NCI-H2171 treated with DMSO at 0.1 percent for 48 hours (cell line): ENCODE measurements at regions not wholly inside any gene's neighbourhood (a gene's known extent, or its start where the extent isn't known, plus 50 kb on each side); places are given as distances from the start of the nearest gene placed in this dataset.

ENCODE experiments used
- DNase-seq: peaks from one replicate; lab custom pipeline; 2025; lab: John Stamatoyannopoulos, UW

- DNase-seq: no peak
Observed at GRCh38 chr3:181859518-181859917, 147.8 kb downstream of the SOX2 start.

- DNase-seq: no peak
Observed at GRCh38 chr3:181860235-181860634, 148.5 kb downstream of the SOX2 start.

GRCh38 chr3:181862502-181862901, 150.8 kb downstream of the SOX2 start:
- no peak for DNase-seq

GRCh38 chr3:181868576-181869082, 156.9 kb downstream of the SOX2 start:
- no peak for DNase-seq

- DNase-seq: no peak
Observed at GRCh38 chr3:181872887-181873286, 161.2 kb downstream of the SOX2 start.

GRCh38 chr3:181879926-181880325, 168.2 kb downstream of the SOX2 start:
- DNase-seq: no peak

GRCh38 chr3:181880331-181880730, 168.6 kb downstream of the SOX2 start:
- DNase-seq: no peak

- no peak for DNase-seq
Observed at GRCh38 chr3:181881749-181882148, 170.0 kb downstream of the SOX2 start.

- no peak for DNase-seq
Observed at GRCh38 chr3:181885868-181886630, 174.3 kb downstream of the SOX2 start.

GRCh38 chr3:181886676-181887075, 175.0 kb downstream of the SOX2 start:
- DNase-seq: no peak

- DNase-seq: peak; percentile 19
Observed at GRCh38 chr3:181887685-181888084, 176.0 kb downstream of the SOX2 start.

- peak; percentile 66 for DNase-seq
Observed at GRCh38 chr3:181888234-181888633, 176.5 kb downstream of the SOX2 start.

GRCh38 chr3:181892848-181893247, 181.1 kb downstream of the SOX2 start:
- no peak for DNase-seq

- DNase-seq: peak; percentile 31
Observed at GRCh38 chr3:181896605-181897004, 184.9 kb downstream of the SOX2 start.

GRCh38 chr3:181899702-181900101, 188.0 kb downstream of the SOX2 start:
- no peak for DNase-seq

GRCh38 chr3:181901626-181902025, 189.9 kb downstream of the SOX2 start:
- no peak for DNase-seq

GRCh38 chr3:181906338-181906737, 194.6 kb downstream of the SOX2 start:
- no peak for DNase-seq

GRCh38 chr3:181909241-181909640, 197.5 kb downstream of the SOX2 start:
- no peak for DNase-seq

GRCh38 chr3:181912384-181912783, 200.7 kb downstream of the SOX2 start:
- DNase-seq: no peak

GRCh38 chr3:181913254-181913653, 201.5 kb downstream of the SOX2 start:
- DNase-seq: no peak

- DNase-seq: no peak
Observed at GRCh38 chr3:181915551-181915950, 203.8 kb downstream of the SOX2 start.

- DNase-seq: no peak
Observed at GRCh38 chr3:181916013-181916412, 204.3 kb downstream of the SOX2 start.

GRCh38 chr3:181917027-181917426, 205.3 kb downstream of the SOX2 start:
- DNase-seq: no peak

- no peak for DNase-seq
Observed at GRCh38 chr3:181919375-181919774, 207.7 kb downstream of the SOX2 start.
